Effector memory CD4-positive, alpha-beta T cell (primary cell): ENCODE measurements at regions not wholly inside any gene's neighbourhood (a gene's known extent, or its start where the extent isn't known, plus 50 kb on each side); places are given as distances from the start of the nearest gene placed in this dataset.
"Not testable (repeated sequence)": the region's sequence is repeated elsewhere in the genome, so short reads cannot be mapped to it uniquely, and the experiment has no call there.

Source experiments
- DNase-seq, 3 donors: peaks; one replicate each; pipeline ENCODE4 v3.0.0-alpha.2; 2020
- H3K27ac ChIP-seq: 2 replicates; pipeline ENCODE4 v1.7.0; 2013; ENCODE audit warnings: mild to moderate bottlenecking, low read length, moderate library complexity; ENCODE audit not compliant: insufficient read depth, poor library complexity, severe bottlenecking
- H3K27me3 ChIP-seq: replicated peaks from 2 replicates; pipeline ENCODE4 v1.7.0; 2013; ENCODE audit warnings: mild to moderate bottlenecking, low read length; ENCODE audit not compliant: insufficient read depth, control insufficient read depth, poor library complexity, severe bottlenecking
- H3K36me3 ChIP-seq: 2 replicates; pipeline ENCODE4 v1.7.0; 2013; ENCODE audit warnings: mild to moderate bottlenecking, low read length, moderate library complexity; ENCODE audit not compliant: control insufficient read depth, insufficient read depth
- H3K4me1 ChIP-seq: 2 replicates; pipeline ENCODE4 v1.7.0; 2013; ENCODE audit warnings: low read length, mild to moderate bottlenecking; ENCODE audit not compliant: control insufficient read depth, insufficient read depth, poor library complexity, severe bottlenecking
- H3K4me3 ChIP-seq: 2 replicates; pipeline ENCODE4 v1.7.0; 2013; ENCODE audit warnings: low read length, low read depth, mild to moderate bottlenecking; ENCODE audit not compliant: insufficient read depth, poor library complexity, severe bottlenecking
- H3K9me3 ChIP-seq: 2 replicates; pipeline ENCODE4 v1.7.0; 2013; ENCODE audit warnings: mild to moderate bottlenecking, low read length, moderate library complexity; ENCODE audit not compliant: control insufficient read depth

GRCh38 chr7:32785365-32785944 lies 106.1 kb downstream of the KBTBD2 start:
- not testable (repeated sequence) for H3K27me3 ChIP-seq, H3K36me3 ChIP-seq, H3K9me3 ChIP-seq, H3K4me1 ChIP-seq, H3K27ac ChIP-seq, H3K4me3 ChIP-seq, DNase-seq

- not testable (repeated sequence) for DNase-seq, H3K27me3 ChIP-seq
These were observed 111.7 kb downstream of the KBTBD2 start for GRCh38 chr7:32779895-32780294.

GRCh38 chr7:32779167-32779566 lies 112.4 kb downstream of the KBTBD2 start:
- Histone ChIP-seq H3K27ac (no peak overlapping the region), H3K9me3 (no peaks in the 10 kb centered on the region)
- DNase-seq = no peak

More at GRCh38 chr7:32779895-32780294, 111.7 kb downstream of the KBTBD2 start:
- not testable (repeated sequence) for H3K4me3 ChIP-seq, H3K9me3 ChIP-seq, H3K4me1 ChIP-seq, H3K27ac ChIP-seq, H3K36me3 ChIP-seq

GRCh38 chr7:32777041-32777666 lies 114.4 kb downstream of the KBTBD2 start:
- not testable (repeated sequence) for H3K9me3 ChIP-seq, H3K4me3 ChIP-seq, H3K36me3 ChIP-seq, H3K27ac ChIP-seq, DNase-seq, H3K27me3 ChIP-seq, H3K4me1 ChIP-seq

More at GRCh38 chr7:32779167-32779566, 112.4 kb downstream of the KBTBD2 start:
- Histone ChIP-seq H3K27me3 (no peaks in the 10 kb centered on the region), H3K4me3 (no peak overlapping the region), H3K4me1 (no peaks in the 10 kb centered on the region), H3K36me3 (no peaks in the 10 kb centered on the region)

GRCh38 chr7:32776318-32776717 lies 115.2 kb downstream of the KBTBD2 start:
- H3K27ac ChIP-seq, H3K4me1 ChIP-seq, H3K4me3 ChIP-seq, H3K9me3 ChIP-seq, DNase-seq, H3K36me3 ChIP-seq, H3K27me3 ChIP-seq: not testable (repeated sequence)

GRCh38 chr7:32775809-32776208 lies 115.8 kb downstream of the KBTBD2 start:
- not testable (repeated sequence) for H3K27ac ChIP-seq, H3K4me1 ChIP-seq, H3K4me3 ChIP-seq, H3K27me3 ChIP-seq, H3K36me3 ChIP-seq, H3K9me3 ChIP-seq, DNase-seq

GRCh38 chr7:32774541-32774951 lies 117.0 kb downstream of the KBTBD2 start:
- DNase-seq = no peak
- H3K9me3 ChIP-seq = no peaks in the 10 kb centered on the region

GRCh38 chr7:32768866-32769510 lies 122.6 kb downstream of the KBTBD2 start:
- H3K4me3 ChIP-seq, H3K4me1 ChIP-seq, DNase-seq, H3K27ac ChIP-seq, H3K36me3 ChIP-seq, H3K27me3 ChIP-seq, H3K9me3 ChIP-seq: not testable (repeated sequence)

More at GRCh38 chr7:32774541-32774951, 117.0 kb downstream of the KBTBD2 start:
- Histone ChIP-seq H3K4me1 (no peaks in the 10 kb centered on the region), H3K36me3 (no peaks in the 10 kb centered on the region), H3K27me3 (no peaks in the 10 kb centered on the region), H3K27ac (no peak overlapping the region), H3K4me3 (no peak overlapping the region)

GRCh38 chr7:32768338-32768737 lies 123.2 kb downstream of the KBTBD2 start:
- not testable (repeated sequence) for H3K4me3 ChIP-seq

GRCh38 chr7:32765649-32766251 lies 125.8 kb downstream of the KBTBD2 start:
- H3K36me3 ChIP-seq, H3K4me3 ChIP-seq, DNase-seq, H3K4me1 ChIP-seq, H3K9me3 ChIP-seq, H3K27ac ChIP-seq: not testable (repeated sequence)
- peaks cover 12% of the 10 kb centered on the region for H3K27me3 ChIP-seq

More at GRCh38 chr7:32768338-32768737, 123.2 kb downstream of the KBTBD2 start:
- H3K27me3 ChIP-seq, H3K36me3 ChIP-seq, DNase-seq, H3K27ac ChIP-seq, H3K9me3 ChIP-seq, H3K4me1 ChIP-seq: not testable (repeated sequence)
